H1 (cell line): ENCODE measurements at regions not wholly inside any gene's neighbourhood (a gene's known extent, or its start where the extent isn't known, plus 50 kb on each side); places are given as distances from the start of the nearest gene placed in this dataset.

Source experiments
- CTCF ChIA-PET: fragments of 300-600 bp; sonication (Branson Sonifier 250); formaldehyde crosslinking; loops from one replicate; lab custom pipeline; 2021; ENCODE audit not compliant: partially characterized antibody; lab: Charles Lee
- POLR2A ChIA-PET: fragments of 300-600 bp; sonication (Branson Sonifier 250); formaldehyde crosslinking; loops from one replicate; lab custom pipeline; 2021; ENCODE audit warnings: inconsistent platforms; ENCODE audit not compliant: partially characterized antibody; lab: Charles Lee
- DNase-seq, 2 experiments: peaks; one replicate each; pipeline versions ENCODE4 v3.0.0 to v3.0.0-alpha.2; 2010 to 2022; ENCODE audit warnings: low spot score in 2 of 2, low read depth in 1 of 2, mixed read lengths in 1 of 2
- FAIRE-seq: peaks from 2 replicates; lab custom pipeline; 2011; peaks lifted over from hg19 to GRCh38; lab: Jason Lieb, UNC
- H2AFZ ChIP-seq: 2 replicates; pipeline ENCODE4 v1.8.1; 2012; ENCODE audit warnings: low read length, inconsistent platforms
- H2AK5ac ChIP-seq: 2 replicates; pipeline ENCODE4 v1.6.1; 2013; ENCODE audit warnings: low read depth, low read length
- H2BK120ac ChIP-seq: replicated peaks from 2 replicates; pipeline ENCODE3; 2013; ENCODE audit warnings: low read depth, low read length, inconsistent platforms
- H2BK12ac ChIP-seq: 2 replicates; pipeline ENCODE4 v1.6.1; 2013; ENCODE audit warnings: low read depth, low read length
- H2BK15ac ChIP-seq: 2 replicates; pipeline ENCODE4 v1.6.1; 2013; ENCODE audit warnings: low read length
- H2BK20ac ChIP-seq: 2 replicates; pipeline ENCODE4 v1.6.1; 2013; ENCODE audit warnings: low read length
- H2BK5ac ChIP-seq: 2 replicates; pipeline ENCODE4 v1.6.1; 2013; ENCODE audit warnings: low read depth, low read length
- H3K14ac ChIP-seq: 2 replicates; pipeline ENCODE4 v1.6.1; 2013; ENCODE audit warnings: inconsistent platforms; ENCODE audit not compliant: insufficient read length
- H3K18ac ChIP-seq: 2 replicates; pipeline ENCODE4 v1.6.1; 2013; ENCODE audit warnings: low read length; ENCODE audit errors: extremely low read depth
- H3K23ac ChIP-seq: 2 replicates; pipeline ENCODE4 v1.6.1; 2013; ENCODE audit warnings: inconsistent platforms; ENCODE audit not compliant: insufficient read length
- H3K23me2 ChIP-seq: 2 replicates; pipeline ENCODE4 v1.6.1; 2013; ENCODE audit warnings: low read depth, low read length
- H3K27ac ChIP-seq: 2 replicates; pipeline ENCODE4 v1.6.1; 2011; ENCODE audit warnings: low read depth, low read length, inconsistent platforms
- H3K27me3 ChIP-seq, 4 experiments: replicated peaks in 1 of 4; 1 replicate in 1 of 4; 2 replicates in 3 of 4; pipeline versions ENCODE4 v1.6.1 to v1.8.1; 2011 to 2013; ENCODE audit warnings: low read length in 3 of 4, mild to moderate bottlenecking in 3 of 4, inconsistent platforms in 2 of 4, mixed read lengths in 2 of 4, moderate library complexity in 1 of 4; ENCODE audit not compliant: control insufficient read depth in 3 of 4, insufficient read depth in 3 of 4; ENCODE audit errors: extremely low read depth in 1 of 4
- H3K36me3 ChIP-seq, 4 experiments: 2 replicates each; pipeline versions ENCODE4 v1.6.1 to v1.8.1; 2011 to 2013; ENCODE audit warnings: mild to moderate bottlenecking in 4 of 4, low read length in 3 of 4, moderate library complexity in 2 of 4, control low read depth in 1 of 4, inconsistent platforms in 1 of 4; ENCODE audit not compliant: insufficient read depth in 4 of 4, control insufficient read depth in 2 of 4
- H3K4ac ChIP-seq: replicated peaks from 2 replicates; pipeline ENCODE3; 2013; ENCODE audit warnings: low read length, low read depth, mixed read lengths, inconsistent platforms; ENCODE audit not compliant: insufficient read length
- H3K4me1 ChIP-seq, 4 experiments: replicated peaks in 1 of 4; 1 replicate in 1 of 4; 2 replicates in 3 of 4; pipeline versions ENCODE4 v1.6.1 to v1.8.1; 2011 to 2013; ENCODE audit warnings: low read length in 3 of 4, inconsistent platforms in 2 of 4, mixed read lengths in 1 of 4; ENCODE audit not compliant: insufficient read depth in 4 of 4, control insufficient read depth in 3 of 4
- H3K4me2 ChIP-seq, 2 experiments: 2 replicates each; pipeline versions ENCODE4 v1.6.1 to v1.8.1; 2011 to 2013; ENCODE audit warnings: low read depth in 2 of 2, low read length in 2 of 2, control low read depth in 1 of 2, inconsistent platforms in 1 of 2, mild to moderate bottlenecking in 1 of 2; ENCODE audit not compliant: insufficient read depth in 1 of 2
- H3K4me3 ChIP-seq, 4 experiments: fragments of 200-600, 300-600 bp in 1 of 4; sonication (generic), shearing (Covaris generic), sonication (Bioruptor Twin) in 1 of 4; 2 replicates each; pipeline versions ENCODE4 v1.5.1 to v1.8.1; 2011 to 2016; ENCODE audit warnings: low read length in 4 of 4, low read depth in 3 of 4, control low read depth in 2 of 4, inconsistent platforms in 2 of 4, mild to moderate bottlenecking in 2 of 4, mixed read lengths in 1 of 4, moderate library complexity in 1 of 4; ENCODE audit not compliant: insufficient read depth in 2 of 4; ENCODE audit errors: extremely low read depth in 1 of 4
- H3K56ac ChIP-seq: replicated peaks from 2 replicates; pipeline ENCODE3; 2013; ENCODE audit warnings: low read depth, mild to moderate bottlenecking, mixed read lengths, low read length, inconsistent platforms; ENCODE audit not compliant: insufficient read length
- H3K79me1 ChIP-seq: 2 replicates; pipeline ENCODE4 v1.6.1; 2013; ENCODE audit warnings: low read depth, low read length, control low read depth
- H3K79me2 ChIP-seq, 2 experiments: 2 replicates each; pipeline versions ENCODE4 v1.6.1 to v1.8.1; 2012 to 2013; ENCODE audit warnings: low read length in 2 of 2, mild to moderate bottlenecking in 2 of 2, inconsistent platforms in 1 of 2; ENCODE audit not compliant: insufficient read depth in 2 of 2, control insufficient read depth in 1 of 2
- H3K9ac ChIP-seq, 4 experiments: replicated peaks in 1 of 4; 1 replicate in 1 of 4; 2 replicates in 3 of 4; pipeline versions ENCODE4 v1.6.1 to v1.8.1; 2011 to 2013; ENCODE audit warnings: low read depth in 3 of 4, low read length in 3 of 4, control low read depth in 2 of 4, mild to moderate bottlenecking in 2 of 4, moderate library complexity in 2 of 4, inconsistent platforms in 1 of 4; ENCODE audit errors: extremely low read depth in 1 of 4
- H3K9me3 ChIP-seq, 2 experiments: 2 replicates each; pipeline versions ENCODE4 v1.6.1 to v1.8.1; 2012 to 2013; ENCODE audit warnings: mild to moderate bottlenecking in 2 of 2, moderate library complexity in 2 of 2, control low read depth in 1 of 2, inconsistent platforms in 1 of 2, low read depth in 1 of 2, low read length in 1 of 2, mixed read lengths in 1 of 2; ENCODE audit not compliant: insufficient read depth in 2 of 2
- H4K20me1 ChIP-seq, 2 experiments: replicated peaks in 1 of 2; 2 replicates each; pipeline versions ENCODE3 to v1.8.1; 2011 to 2013; ENCODE audit warnings: inconsistent platforms in 2 of 2, low read length in 2 of 2, mild to moderate bottlenecking in 1 of 2; ENCODE audit not compliant: insufficient read depth in 2 of 2, control insufficient read depth in 1 of 2
- H4K5ac ChIP-seq: 2 replicates; pipeline ENCODE4 v1.6.1; 2013; ENCODE audit warnings: low read length, low read depth, mixed read lengths, inconsistent platforms; ENCODE audit not compliant: insufficient read length
- H4K8ac ChIP-seq: 2 replicates; pipeline ENCODE4 v1.8.0; 2013; ENCODE audit warnings: mild to moderate bottlenecking, moderate library complexity, low read length, inconsistent platforms; ENCODE audit not compliant: insufficient read depth; ENCODE audit errors: extremely low read depth
- H4K91ac ChIP-seq: replicated peaks from 2 replicates; pipeline ENCODE3; 2013; ENCODE audit warnings: low read length, mixed read lengths, inconsistent platforms; ENCODE audit not compliant: insufficient read length
- ASH2L ChIP-seq: fragments of 200-600, 300-600 bp; sonication (generic); IDR thresholded peaks from one replicate; pipeline ENCODE4 v1.7.1; 2017; ENCODE audit warnings: low read length
- BRCA1 ChIP-seq: IDR thresholded peaks from 2 replicates; pipeline ENCODE4 v1.6.1; 2012; ENCODE audit warnings: low read depth, low read length, improper control_type of control experiment
- CHD2 ChIP-seq: IDR thresholded peaks from 2 replicates; pipeline ENCODE4 v1.6.1; 2012; ENCODE audit warnings: low read length, improper control_type of control experiment
- KDM1A ChIP-seq: fragments of 200-600, 300-600 bp; sonication (generic); IDR thresholded peaks from 2 replicates; pipeline ENCODE4 v1.7.1; 2016; ENCODE audit warnings: mild to moderate bottlenecking, low read length, borderline replicate concordance
- RFX5 ChIP-seq: IDR thresholded peaks from 2 replicates; pipeline ENCODE4 v1.6.1; 2011; ENCODE audit warnings: low read depth, low read length, improper control_type of control experiment, borderline replicate concordance
- SP2 ChIP-seq: IDR thresholded peaks from 2 replicates; pipeline ENCODE4 v1.6.1; 2012; ENCODE audit warnings: mild to moderate bottlenecking, low read length, inconsistent platforms
- SRF ChIP-seq: IDR thresholded peaks from 2 replicates; pipeline ENCODE4 v1.6.1; 2011; ENCODE audit warnings: mild to moderate bottlenecking, low read depth, low read length, moderate library complexity
- TEAD4 ChIP-seq: IDR thresholded peaks from 2 replicates; pipeline ENCODE4 v1.6.1; 2012; ENCODE audit warnings: low read depth, low read length, inconsistent platforms, mixed read lengths
- WGBS, 2 experiments: shearing (Covaris generic) in 1 of 2; methylation state at CpG; one replicate each; pipeline versions ENCODE4 v1.1.6 to v1.1.7; 2013 to 2015; ENCODE audit warnings: low lambda C conversion rate in 2 of 2, mixed read lengths in 2 of 2, inconsistent platforms in 1 of 2, low coverage in 1 of 2, missing lambda C conversion rate in 1 of 2; ENCODE audit not compliant: insufficient replicate concordance in 2 of 2, insufficient coverage in 1 of 2, insufficient read length in 1 of 2; ENCODE audit errors: extremely low coverage in 1 of 2, missing lambda C conversion rate in 1 of 2; 5-methylcytosine and 5-hydroxymethylcytosine counted together
- TF ChIP-seq, protein P1 (sequence below): IDR thresholded peaks from 2 replicates; pipeline ENCODE4 v1.6.1; 2012; ENCODE audit warnings: inconsistent platforms

DNA sequence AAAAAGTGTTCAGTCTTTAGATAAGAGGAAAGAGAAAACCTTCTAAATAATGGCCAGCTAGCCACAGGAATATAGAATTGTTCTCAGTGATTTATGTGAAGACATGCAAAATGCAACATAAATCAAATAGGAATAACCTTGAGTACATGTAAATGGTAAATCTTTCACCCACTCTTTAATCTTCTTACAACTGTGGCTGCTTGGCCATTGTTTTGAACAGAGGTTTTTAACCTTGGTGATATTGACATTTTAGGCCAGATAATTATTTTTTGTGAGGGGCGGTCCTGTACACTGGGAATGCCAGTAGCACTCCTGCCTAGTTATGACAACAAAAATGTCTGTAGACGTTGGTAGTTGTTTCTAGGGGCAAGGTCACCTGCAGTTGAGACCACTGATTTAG lies 479.9 kb upstream of the NOVA1 start:
- Histone ChIP-seq H2BK15ac (no peak overlapping the region), H3K4ac (no peak overlapping the region), H4K5ac (no peak overlapping the region), H3K23me2 (no peaks in the 10 kb centered on the region; the same call in 1 of the 2 replicates), H3K79me1 (no peaks in the 10 kb centered on the region)
- POLR2A ChIA-PET, result no interaction called here
- DNase-seq, result no peak
- no peak for TF ChIP-seq RFX5
- no peak for TF ChIP-seq SRF
- TF ChIP-seq SP2, result no peak
- no peak for TF ChIP-seq KDM1A
- TF ChIP-seq CHD2, result no peak
- TF ChIP-seq TEAD4, result no peak
- TF ChIP-seq, protein P1, sequence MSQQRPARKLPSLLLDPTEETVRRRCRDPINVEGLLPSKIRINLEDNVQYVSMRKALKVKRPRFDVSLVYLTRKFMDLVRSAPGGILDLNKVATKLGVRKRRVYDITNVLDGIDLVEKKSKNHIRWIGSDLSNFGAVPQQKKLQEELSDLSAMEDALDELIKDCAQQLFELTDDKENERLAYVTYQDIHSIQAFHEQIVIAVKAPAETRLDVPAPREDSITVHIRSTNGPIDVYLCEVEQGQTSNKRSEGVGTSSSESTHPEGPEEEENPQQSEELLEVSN, result no peak
- TF ChIP-seq ASH2L, result no peak
- TF ChIP-seq BRCA1, result no peak
- TF ChIP-seq, all 59 proteins: peak for 0
- H3K18ac ChIP-seq, result no peak overlapping the region
- no peak overlapping the region for H3K23ac ChIP-seq
- H2AK5ac ChIP-seq, result no peak overlapping the region
- H4K8ac ChIP-seq, result no peak overlapping the region
- H4K20me1 ChIP-seq, result no peaks in the 10 kb centered on the region
- H2BK120ac ChIP-seq, result no peak overlapping the region
- CTCF ChIA-PET, result no interaction called here
- H3K27ac ChIP-seq, result no peak overlapping the region
- H2BK12ac ChIP-seq, result no peak overlapping the region
- no peak overlapping the region for H4K91ac ChIP-seq
- no peak overlapping the region for H3K4me2 ChIP-seq
- H3K79me2 ChIP-seq, result no peaks in the 10 kb centered on the region
- H3K36me3 ChIP-seq, result no peaks in the 10 kb centered on the region
- no peak overlapping the region for H3K9ac ChIP-seq
- no peaks in the 10 kb centered on the region for H3K4me1 ChIP-seq
- H3K14ac ChIP-seq, result no peak overlapping the region
- FAIRE-seq, result no peak
- no peak overlapping the region for H2BK5ac ChIP-seq
- H3K9me3 ChIP-seq, result no peaks in the 10 kb centered on the region
- H2BK20ac ChIP-seq, result no peak overlapping the region
- H3K56ac ChIP-seq, result no peak overlapping the region
- H3K4me3 ChIP-seq, result no peak overlapping the region
- H2AFZ ChIP-seq, result no peak overlapping the region
- H3K27me3 ChIP-seq, result no peaks in the 10 kb centered on the region
- 45% methylated on average over 2 of the region's 2 CpGs; no CpG with 5 or more reads in 1 of the 2 experiments for WGBS, 2 experiments
